K562 (cell line): ENCODE measurements at regions not wholly inside any gene's neighbourhood (a gene's known extent, or its start where the extent isn't known, plus 50 kb on each side); places are given as distances from the start of the nearest gene placed in this dataset.

Experiments
- ATAC-seq: fragments of 200-7000 bp; cut with Tn5 transposase; 3 replicates; pipeline ENCODE4 v1.9.1; 2020; ENCODE audit warnings: moderate library complexity
- BruUV-seq: library from RNA; stranded (reverse); fragments of 400-500 nt; replicated peaks from 2 replicates; lab custom pipeline; 2021; lab: Mats Ljungman, UMichigan
- CTCF ChIA-PET: fragments of 300-600 bp; formaldehyde crosslinking; extraction: SDS; loops from one replicate; lab custom pipeline; 2021; ENCODE audit warnings: low intra/inter-chr PET ratio; lab: Yijun Ruan, JAX
- POLR2A ChIA-PET: fragments of 300-600, 350-650 bp; sonication (Branson Sonifier 250); formaldehyde crosslinking; extraction: SDS; loops from one replicate; lab custom pipeline; 2021; ENCODE audit warnings: antibody characterized with exemption, inconsistent platforms; lab: Yijun Ruan, JAX
- DNase-seq, 4 experiments: peaks; one replicate each; pipeline versions ENCODE4 v3.0.0 to v3.0.0-alpha.2; 2011 to 2018; ENCODE audit warnings: low spot score in 3 of 4, mixed read lengths in 3 of 4; ENCODE audit errors: extremely low read depth in 1 of 4
- FAIRE-seq: peaks from 2 replicates; lab custom pipeline; 2011; peaks lifted over from hg19 to GRCh38; lab: Jason Lieb, UNC
- H2AFZ ChIP-seq: 2 replicates; pipeline ENCODE4 v1.6.0; 2011; ENCODE audit warnings: low read depth, low read length, control low read depth, inconsistent platforms
- H3K27ac ChIP-seq: fragments of 200-600 bp; 3 replicates; pipeline ENCODE4 v1.8.0; 2011; ENCODE audit warnings: low read depth, mild to moderate bottlenecking, control low read depth, inconsistent platforms, low read length, moderate library complexity, mixed read lengths; ENCODE audit errors: extremely low read depth
- H3K27me3 ChIP-seq, 2 experiments: fragments of 300-600 bp in 1 of 2; 2 replicates in 1 of 2; 3 replicates in 1 of 2; pipeline versions ENCODE4 v1.6.0 to v1.8.0; 2011; ENCODE audit warnings: inconsistent platforms in 2 of 2, low read length in 2 of 2, mild to moderate bottlenecking in 1 of 2, mixed read lengths in 1 of 2, moderate library complexity in 1 of 2; ENCODE audit not compliant: control insufficient read depth in 2 of 2, insufficient read depth in 2 of 2
- H3K36me3 ChIP-seq: fragments of 300-600 bp; 3 replicates; pipeline ENCODE4 v1.8.0; 2011; ENCODE audit warnings: mild to moderate bottlenecking, low read length, inconsistent platforms; ENCODE audit not compliant: control insufficient read depth, insufficient read depth
- H3K4me1 ChIP-seq, 2 experiments: fragments of 200-600 bp in 1 of 2; replicated peaks in 1 of 2; 2 replicates in 1 of 2; 3 replicates in 1 of 2; pipeline versions ENCODE4 v1.5.1 to v1.8.0; 2011; ENCODE audit warnings: inconsistent platforms in 2 of 2, low read length in 2 of 2, mild to moderate bottlenecking in 1 of 2, mixed read lengths in 1 of 2, moderate library complexity in 1 of 2; ENCODE audit not compliant: control insufficient read depth in 2 of 2, insufficient read depth in 2 of 2
- H3K4me2 ChIP-seq: 2 replicates; pipeline ENCODE4 v1.6.1; 2011; ENCODE audit warnings: low read length, control low read depth, inconsistent platforms, mixed read lengths; ENCODE audit not compliant: insufficient read depth
- H3K4me3 ChIP-seq: fragments of 200-600 bp; sonication (generic), shearing (Covaris generic); 2 replicates; pipeline ENCODE4 v1.5.1; 2016; ENCODE audit warnings: control low read depth, inconsistent platforms
- H3K79me2 ChIP-seq: fragments of 200-600 bp; 3 replicates; pipeline ENCODE4 v1.8.0; 2011; ENCODE audit warnings: low read length, inconsistent platforms; ENCODE audit not compliant: control insufficient read depth, insufficient read depth
- H3K9ac ChIP-seq, 2 experiments: 2 replicates each; pipeline versions ENCODE4 v1.6.0 to v1.6.1; 2011; ENCODE audit warnings: low read depth in 2 of 2, low read length in 2 of 2, control low read depth in 1 of 2, inconsistent platforms in 1 of 2, mild to moderate bottlenecking in 1 of 2, mixed read lengths in 1 of 2; ENCODE audit not compliant: insufficient read depth in 1 of 2
- H3K9me1 ChIP-seq: one replicate; pipeline ENCODE4 v1.6.0; 2011; ENCODE audit warnings: inconsistent platforms, mild to moderate bottlenecking, low read length, moderate library complexity; ENCODE audit not compliant: control insufficient read depth, insufficient read depth
- H3K9me3 ChIP-seq: replicated peaks from 2 replicates; pipeline ENCODE4 v1.5.1; 2011; ENCODE audit warnings: low read depth, low read length, inconsistent platforms; ENCODE audit not compliant: control insufficient read depth, insufficient read depth
- H4K20me1 ChIP-seq: replicated peaks from 2 replicates; pipeline ENCODE4 v1.6.1; 2011; ENCODE audit warnings: low read length, inconsistent platforms, mixed read lengths; ENCODE audit not compliant: control insufficient read depth, insufficient read depth
- MED1 ChIP-seq: sonication (generic); formaldehyde crosslinking; IDR thresholded peaks from 2 replicates; pipeline ENCODE4 v1.8.1; 2023; ENCODE audit warnings: missing genetic modification reagents, borderline replicate concordance
- TRIM24 ChIP-seq, 2 experiments: fragments of 450-650 bp; IDR thresholded peaks; 2 replicates each; pipeline ENCODE4 v1.6.1; 2016
- ZNF311 ChIP-seq: fragments of 250-450 bp; sonication (Bioruptor Pico); IDR thresholded peaks from 2 replicates; pipeline ENCODE4 v1.4.0; 2020; ENCODE audit warnings: mild to moderate bottlenecking, moderate library complexity
- ZNF444 ChIP-seq: fragments of 250-450 bp; sonication (Bioruptor Pico); IDR thresholded peaks from 2 replicates; pipeline ENCODE4 v1.4.0; 2020; ENCODE audit warnings: mild to moderate bottlenecking, moderate library complexity
- WGBS: fragments of 100-300 bp; shearing (Covaris generic); methylation state at CpG from one replicate; pipeline ENCODE4 v1.1.6; 2016; ENCODE audit warnings: low coverage, mixed read lengths; ENCODE audit not compliant: insufficient coverage; ENCODE audit errors: missing lambda C conversion rate; 5-methylcytosine and 5-hydroxymethylcytosine counted together
- in situ Hi-C: fragments of 300-500 bp; cut with MboI; formaldehyde crosslinking; loops from 4 replicates; pipeline ENCODE4 v1.15.0; 2018; ENCODE audit warnings: inconsistent platforms, mixed read lengths
- intact Hi-C: fragments of 100-400 bp; cut with micrococcal nuclease; formaldehyde crosslinking; loops from 2 replicates; pipeline ENCODE4 v1.14.2; 2022
- TF ChIP-seq, protein P1 (sequence below): fragments of 200-800 bp; sonication (Bioruptor generic); IDR thresholded peaks from 2 replicates; pipeline ENCODE4 v1.6.1; 2017; ENCODE audit warnings: missing genetic modification characterization, missing compliant biosample characterization

DNA sequence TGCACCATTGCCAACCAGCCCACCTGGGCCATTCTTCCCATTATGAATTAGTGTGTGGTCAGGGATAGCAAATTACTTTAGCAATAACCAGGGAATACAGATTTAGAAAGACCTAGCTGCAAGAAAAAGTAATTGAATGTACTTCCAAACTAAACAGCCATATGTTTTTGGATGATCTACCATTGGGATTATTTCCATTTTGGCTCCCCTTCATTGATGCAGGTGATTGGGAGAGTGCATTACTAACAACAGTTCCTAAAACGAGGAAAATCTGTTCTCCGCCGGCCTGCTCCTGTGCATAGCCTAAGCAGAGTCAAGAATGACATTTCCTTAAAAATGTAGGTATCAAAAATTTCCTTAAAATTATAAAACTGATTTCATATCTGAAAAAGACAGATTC, 58.5 kb downstream of the MAIP1 start:
- Histone ChIP-seq H3K9me3 (no peaks in the 10 kb centered on the region), H4K20me1 (no peaks in the 10 kb centered on the region), H3K27ac (no peak overlapping the region), H2AFZ (no peak overlapping the region), H3K9me1 (no peaks in the 10 kb centered on the region), H3K36me3 (no peaks in the 10 kb centered on the region), H3K4me2 (no peak overlapping the region), H3K9ac (no peak overlapping the region), H3K4me1 (no peaks in the 10 kb centered on the region; a peak in 1 of 5 replicates), H3K79me2 (no peaks in the 10 kb centered on the region), H3K4me3 (no peak overlapping the region), H3K27me3 (no peaks in the 10 kb centered on the region)
- ATAC-seq (no peak), FAIRE-seq (no peak), DNase-seq (no peak)
- WGBS = 65% methylated on average over 3 of the region's 3 CpGs
- POLR2A ChIA-PET = interaction anchor here (0.6 to 0.7 kb wide), 2 partner anchors 12 to 40 kb away, joined by 3 read pairs; no protein-coding TSS in a partner anchor
- intact Hi-C loops (no loop called here), in situ Hi-C loops (no loop called here)
- TF ChIP-seq TRIM24 (IDR thresholded peaks at IDR 0.05) (no peak), ZNF444 (CRISPR knock-in tag) (no peak), MED1 (CRISPR knock-in tag) (no peak), ZNF311 (CRISPR knock-in tag) (no peak)
- TF ChIP-seq, protein P1, sequence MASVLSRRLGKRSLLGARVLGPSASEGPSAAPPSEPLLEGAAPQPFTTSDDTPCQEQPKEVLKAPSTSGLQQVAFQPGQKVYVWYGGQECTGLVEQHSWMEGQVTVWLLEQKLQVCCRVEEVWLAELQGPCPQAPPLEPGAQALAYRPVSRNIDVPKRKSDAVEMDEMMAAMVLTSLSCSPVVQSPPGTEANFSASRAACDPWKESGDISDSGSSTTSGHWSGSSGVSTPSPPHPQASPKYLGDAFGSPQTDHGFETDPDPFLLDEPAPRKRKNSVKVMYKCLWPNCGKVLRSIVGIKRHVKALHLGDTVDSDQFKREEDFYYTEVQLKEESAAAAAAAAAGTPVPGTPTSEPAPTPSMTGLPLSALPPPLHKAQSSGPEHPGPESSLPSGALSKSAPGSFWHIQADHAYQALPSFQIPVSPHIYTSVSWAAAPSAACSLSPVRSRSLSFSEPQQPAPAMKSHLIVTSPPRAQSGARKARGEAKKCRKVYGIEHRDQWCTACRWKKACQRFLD (CRISPR knock-in tag) = no peak
- no TSS peak for BruUV-seq
- CTCF ChIA-PET = interaction anchor here (0.6 kb wide), 1 partner anchor 28 kb away, joined by 3 read pairs; no protein-coding TSS in a partner anchor
